SU-DHL-6 (cell line): ENCODE measurements at regions not wholly inside any gene's neighbourhood (a gene's known extent, or its start where the extent isn't known, plus 50 kb on each side); places are given as distances from the start of the nearest gene placed in this dataset.

Source experiments
- H2AFZ ChIP-seq: fragments of 200-600 bp; sonication (generic); 2 replicates; pipeline ENCODE4 v1.6.1; 2014; ENCODE audit warnings: low read depth, mild to moderate bottlenecking, moderate library complexity, mixed read lengths, antibody characterized with exemption, low read length; ENCODE audit not compliant: severe bottlenecking
- H3F3A ChIP-seq: fragments of 200-600 bp; shearing (Covaris generic); 2 replicates; pipeline ENCODE4 v1.6.0; 2016; ENCODE audit warnings: antibody characterized with exemption, mild to moderate bottlenecking; ENCODE audit not compliant: insufficient read depth
- H3K27ac ChIP-seq: fragments of 200-600 bp; sonication (generic); 2 replicates; pipeline ENCODE4 v1.5.1; 2016; ENCODE audit warnings: low read depth, mild to moderate bottlenecking, low read length, moderate library complexity, mixed read lengths
- H3K27me3 ChIP-seq: fragments of 200-600 bp; sonication (generic), shearing (Covaris generic); 2 replicates; pipeline ENCODE4 v1.6.0; 2014; ENCODE audit warnings: mild to moderate bottlenecking, low read length
- H3K36me3 ChIP-seq: fragments of 200-600 bp; sonication (generic); 2 replicates; pipeline ENCODE4 v1.6.1; 2014; ENCODE audit warnings: mild to moderate bottlenecking, low read length, mixed read lengths
- H3K4me2 ChIP-seq: fragments of 300-600, 200-600 bp; shearing (Covaris generic), sonication (generic); 2 replicates; pipeline ENCODE4 v1.6.0; 2014; ENCODE audit warnings: low read length, low read depth, mild to moderate bottlenecking; ENCODE audit not compliant: poor library complexity, severe bottlenecking
- H3K4me3 ChIP-seq: fragments of 200-600 bp; sonication (generic); 2 replicates; pipeline ENCODE4 v1.5.1; 2014; ENCODE audit warnings: antibody characterized with exemption, low read length, mild to moderate bottlenecking, mixed read lengths; ENCODE audit not compliant: insufficient read depth, poor library complexity, severe bottlenecking
- H3K79me2 ChIP-seq: fragments of 200-600 bp; sonication (generic); 2 replicates; pipeline ENCODE4 v1.6.1; 2014; ENCODE audit warnings: mild to moderate bottlenecking, low read length, moderate library complexity; ENCODE audit not compliant: insufficient read depth
- H3K9ac ChIP-seq: fragments of 200-600 bp; sonication (generic); 2 replicates; pipeline ENCODE4 v1.7.0; 2014; ENCODE audit warnings: mild to moderate bottlenecking, low read length
- H3K9me2 ChIP-seq: fragments of 200-600 bp; sonication (generic); replicated peaks from 2 replicates; pipeline ENCODE4 v1.6.1; 2014; ENCODE audit warnings: low read length; ENCODE audit not compliant: insufficient read depth
- H3K9me3 ChIP-seq: fragments of 200-600 bp; sonication (generic); 2 replicates; pipeline ENCODE4 v1.6.1; 2014; ENCODE audit warnings: low read length, mixed read lengths; ENCODE audit not compliant: insufficient read depth
- H4K20me1 ChIP-seq: fragments of 200-600 bp; sonication (generic); 2 replicates; pipeline ENCODE4 v1.6.1; 2014; ENCODE audit warnings: low read depth, mild to moderate bottlenecking, antibody characterized with exemption, low read length, moderate library complexity, mixed read lengths
- CTCF ChIP-seq: fragments of 200-600 bp; sonication (generic); IDR thresholded peaks from one replicate; pipeline ENCODE4 v1.5.1; 2017; ENCODE audit warnings: antibody characterized with exemption, mild to moderate bottlenecking, low read length, moderate library complexity; ENCODE audit not compliant: insufficient read depth, poor library complexity, severe bottlenecking
- EZH2phosphoT487 ChIP-seq: fragments of 200-600 bp; sonication (generic), shearing (Covaris generic); conservative IDR thresholded peaks from 2 replicates; pipeline ENCODE4 v1.6.1; 2018; ENCODE audit warnings: mild to moderate bottlenecking, antibody characterized with exemption, low read length, moderate library complexity, mixed read lengths

DNA sequence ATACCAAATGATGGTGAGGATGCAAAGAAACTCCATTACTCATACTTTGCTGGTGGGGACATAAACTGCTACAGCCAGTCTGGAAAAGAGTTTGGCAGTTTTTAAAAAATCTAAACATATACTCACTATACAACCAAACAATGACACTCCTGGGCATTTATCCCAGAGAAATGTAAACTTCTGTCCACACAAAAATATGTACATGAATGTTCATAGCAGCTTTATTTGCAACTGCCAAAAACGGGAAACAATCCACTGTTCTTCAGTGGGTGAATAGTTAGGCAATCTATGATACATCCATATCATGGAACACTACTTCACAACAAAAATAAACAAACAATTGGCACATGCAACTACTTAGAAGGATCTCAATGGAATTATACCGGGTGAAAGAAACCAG lies 276.4 kb upstream of the SP8 start:
- H3K4me2 ChIP-seq: no peak overlapping the region

DNA sequence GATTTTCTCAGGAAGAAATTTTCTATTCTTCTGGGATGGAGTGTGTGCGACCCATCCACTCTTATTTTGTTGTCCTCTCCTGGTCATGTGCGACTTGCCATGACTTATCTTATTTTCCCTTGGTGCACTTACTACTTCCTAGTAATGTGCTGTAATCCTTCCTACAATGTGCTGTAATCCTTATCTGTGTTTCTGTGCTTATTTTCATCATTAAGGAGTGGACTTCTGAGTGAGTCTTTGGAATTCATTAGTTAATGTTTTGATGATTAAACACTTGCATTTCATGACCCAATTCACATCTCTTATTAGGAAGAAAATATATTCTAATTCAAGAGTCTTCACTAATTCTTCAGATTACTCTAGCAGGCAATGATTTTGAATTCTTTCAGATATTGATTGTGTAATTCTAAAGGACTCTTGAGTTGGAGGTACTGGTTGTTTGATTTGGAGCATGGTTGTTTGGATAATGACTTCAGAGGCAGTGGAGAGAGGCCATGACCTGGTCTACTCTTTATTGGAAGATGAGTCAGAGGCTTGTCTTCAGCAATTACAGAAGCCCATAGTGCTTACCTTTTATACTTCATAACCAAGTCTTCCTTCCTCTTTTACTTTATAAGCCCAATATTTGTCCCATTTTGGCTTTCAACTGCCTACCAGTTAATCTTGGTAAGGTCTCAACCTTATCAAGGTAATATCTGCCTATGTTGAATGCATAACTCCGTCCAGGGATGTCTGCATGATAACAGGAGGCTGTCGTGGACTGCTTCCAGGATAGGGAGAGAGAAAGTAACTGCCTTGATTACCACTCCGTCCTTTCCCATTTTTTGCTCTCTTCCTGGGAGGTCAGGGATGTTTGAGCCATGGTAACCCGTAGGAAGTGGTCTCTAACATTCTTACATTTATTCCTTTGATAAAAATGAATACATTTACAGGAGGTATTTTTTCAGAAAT lies 278.3 kb upstream of the SP8 start:
- no peak overlapping the region for H3K27ac ChIP-seq
- no peaks in the 10 kb centered on the region for H3K36me3 ChIP-seq
- H3K27me3 ChIP-seq: no peaks in the 10 kb centered on the region
- H3K9me3 ChIP-seq: no peaks in the 10 kb centered on the region
- no peak overlapping the region for H2AFZ ChIP-seq
- no peak overlapping the region for H3K9ac ChIP-seq
- TF ChIP-seq CTCF: no peak
- TF ChIP-seq EZH2phosphoT487: no peak
- no peak overlapping the region for H3K4me2 ChIP-seq
- H4K20me1 ChIP-seq: no peaks in the 10 kb centered on the region
- no peak overlapping the region for H3K4me3 ChIP-seq
- H3K9me2 ChIP-seq: no peaks in the 10 kb centered on the region
- H3F3A ChIP-seq: no peaks in the 10 kb centered on the region
- H3K79me2 ChIP-seq: no peaks in the 10 kb centered on the region

More for the DNA sequence above, 276.4 kb upstream of the SP8 start:
- Histone ChIP-seq H3K9me2 (no peaks in the 10 kb centered on the region), H3K79me2 (no peaks in the 10 kb centered on the region), H3K36me3 (no peaks in the 10 kb centered on the region), H3K27ac (no peak overlapping the region), H3K27me3 (no peaks in the 10 kb centered on the region), H2AFZ (no peak overlapping the region), H3K9me3 (no peaks in the 10 kb centered on the region), H3K9ac (no peak overlapping the region), H3K4me3 (no peak overlapping the region), H3F3A (no peaks in the 10 kb centered on the region), H4K20me1 (no peaks in the 10 kb centered on the region)
- TF ChIP-seq EZH2phosphoT487: no peak
- TF ChIP-seq CTCF: no peak

GRCh38 chr7:21066221-21066620 lies 279.5 kb upstream of the SP8 start:
- H3K9ac ChIP-seq: no peak overlapping the region
- H3K4me2 ChIP-seq: no peak overlapping the region
- no peaks in the 10 kb centered on the region for H3F3A ChIP-seq
- no peaks in the 10 kb centered on the region for H3K9me2 ChIP-seq
- TF ChIP-seq EZH2phosphoT487 (no peak), CTCF (no peak)
- H3K36me3 ChIP-seq: no peaks in the 10 kb centered on the region
- no peaks in the 10 kb centered on the region for H3K27me3 ChIP-seq
- H3K27ac ChIP-seq: no peak overlapping the region
- no peaks in the 10 kb centered on the region for H4K20me1 ChIP-seq
- H3K79me2 ChIP-seq: no peaks in the 10 kb centered on the region
- H3K4me3 ChIP-seq: no peak overlapping the region
- no peaks in the 10 kb centered on the region for H3K9me3 ChIP-seq
- no peak overlapping the region for H2AFZ ChIP-seq
